SK-N-SH treated with all-trans-retinoic acid at 6 μM for 48 hours (cell line): ENCODE measurements at regions not wholly inside any gene's neighbourhood (a gene's known extent, or its start where the extent isn't known, plus 50 kb on each side); places are given as distances from the start of the nearest gene placed in this dataset.

Experiments
- CSDC2 ChIP-seq: fragments of 250-450 bp; sonication (Bioruptor Pico); IDR thresholded peaks from 2 replicates; pipeline ENCODE4 v1.5.0; 2020; ENCODE audit warnings: mild to moderate bottlenecking, moderate library complexity
- PPARA ChIP-seq: fragments of 250-450 bp; sonication (Bioruptor Pico); IDR thresholded peaks from 2 replicates; pipeline ENCODE4 v1.5.0; 2020; ENCODE audit warnings: mild to moderate bottlenecking, borderline replicate concordance

- no peak for TF ChIP-seq CSDC2 (CRISPR knock-in tag)
- TF ChIP-seq PPARA (CRISPR knock-in tag) = no peak
These were observed 248.9 kb downstream of the GLI2 start for GRCh38 chr2:120984452-120985173.
